ENCODE measurements at regions not wholly inside any gene's neighbourhood (a gene's known extent, or its start where the extent isn't known, plus 50 kb on each side); places are given as distances from the start of the nearest gene placed in this dataset.

GRCh38 chr2:221777119-221777518, 205.0 kb upstream of the EPHA4 start:
- TF ChIP-seq ATF7 (IDR thresholded peaks at IDR 0.05) (no peak), POLR2A (conservative IDR thresholded peaks at IDR 0.05) (no peak), ZNF253 (CRISPR knock-in tag; conservative IDR thresholded peaks at IDR 0.05) (no peak), TARDBP (IDR thresholded peaks at IDR 0.05) (no peak), SRSF9 (IDR thresholded peaks at IDR 0.05; ENCODE audit: borderline replicate concordance, low read depth, low read length) (no peak), ZNF224 (CRISPR knock-in tag; IDR thresholded peaks at IDR 0.05) (no peak), MYNN (IDR thresholded peaks at IDR 0.05) (no peak), MYNN (CRISPR knock-in tag; IDR thresholded peaks at IDR 0.05) (no peak), EZH2 (IDR thresholded peaks at IDR 0.05; ENCODE audit: borderline replicate concordance, low read depth, low read length) (no peak), DDX20 (tag; IDR thresholded peaks at IDR 0.05; ENCODE audit: low read depth) (no peak)

Measured in K562 (cell line).